ENCODE measurements at regions not wholly inside any gene's neighbourhood (a gene's known extent, or its start where the extent isn't known, plus 50 kb on each side); places are given as distances from the start of the nearest gene placed in this dataset.

DNA sequence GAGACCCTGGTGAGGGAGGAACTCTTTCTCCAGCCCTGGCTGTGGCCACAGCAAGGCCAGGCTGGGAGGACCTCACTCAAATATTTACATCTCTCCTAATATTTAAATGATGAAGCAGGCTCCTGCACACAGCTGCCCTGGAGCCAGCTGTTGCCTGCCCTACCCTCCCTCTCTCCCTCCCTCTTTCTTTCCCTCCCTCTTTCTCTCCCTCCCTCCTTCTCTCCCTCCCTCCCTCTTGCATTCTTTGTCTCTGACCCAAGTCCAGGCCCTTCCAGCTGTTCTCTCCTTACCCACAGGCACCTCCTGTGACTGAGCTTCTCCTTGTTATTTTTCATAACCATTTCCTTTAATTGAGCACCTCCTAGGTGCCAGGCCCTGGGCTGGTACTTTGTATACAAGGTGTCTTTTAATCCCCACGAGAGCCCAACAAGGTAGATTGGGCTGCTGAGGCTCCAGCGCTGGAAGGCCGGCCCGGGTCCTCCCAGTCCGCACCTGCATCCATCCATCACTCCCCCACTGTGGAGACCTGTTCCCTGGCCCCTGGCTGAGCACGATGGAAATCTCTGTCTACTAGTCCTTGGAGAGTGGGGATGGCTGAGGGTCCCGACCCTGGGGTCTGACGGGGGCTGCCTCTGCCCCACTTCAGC, 242.3 kb downstream of the SEC14L1 start:
- TF ChIP-seq, protein P1, sequence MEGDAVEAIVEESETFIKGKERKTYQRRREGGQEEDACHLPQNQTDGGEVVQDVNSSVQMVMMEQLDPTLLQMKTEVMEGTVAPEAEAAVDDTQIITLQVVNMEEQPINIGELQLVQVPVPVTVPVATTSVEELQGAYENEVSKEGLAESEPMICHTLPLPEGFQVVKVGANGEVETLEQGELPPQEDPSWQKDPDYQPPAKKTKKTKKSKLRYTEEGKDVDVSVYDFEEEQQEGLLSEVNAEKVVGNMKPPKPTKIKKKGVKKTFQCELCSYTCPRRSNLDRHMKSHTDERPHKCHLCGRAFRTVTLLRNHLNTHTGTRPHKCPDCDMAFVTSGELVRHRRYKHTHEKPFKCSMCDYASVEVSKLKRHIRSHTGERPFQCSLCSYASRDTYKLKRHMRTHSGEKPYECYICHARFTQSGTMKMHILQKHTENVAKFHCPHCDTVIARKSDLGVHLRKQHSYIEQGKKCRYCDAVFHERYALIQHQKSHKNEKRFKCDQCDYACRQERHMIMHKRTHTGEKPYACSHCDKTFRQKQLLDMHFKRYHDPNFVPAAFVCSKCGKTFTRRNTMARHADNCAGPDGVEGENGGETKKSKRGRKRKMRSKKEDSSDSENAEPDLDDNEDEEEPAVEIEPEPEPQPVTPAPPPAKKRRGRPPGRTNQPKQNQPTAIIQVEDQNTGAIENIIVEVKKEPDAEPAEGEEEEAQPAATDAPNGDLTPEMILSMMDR (IDR thresholded peaks at IDR 0.05; ENCODE audit: borderline replicate concordance, control extremely low read depth, extremely low read depth, insufficient read depth, missing control alignments), result no peak
- in situ Hi-C loops (cut with MboI; ENCODE audit: low sequenced_read_pairs, unreplicated experiment), result no loop called here
- no peak for DNase-seq (ENCODE audit: low spot score)

DNA sequence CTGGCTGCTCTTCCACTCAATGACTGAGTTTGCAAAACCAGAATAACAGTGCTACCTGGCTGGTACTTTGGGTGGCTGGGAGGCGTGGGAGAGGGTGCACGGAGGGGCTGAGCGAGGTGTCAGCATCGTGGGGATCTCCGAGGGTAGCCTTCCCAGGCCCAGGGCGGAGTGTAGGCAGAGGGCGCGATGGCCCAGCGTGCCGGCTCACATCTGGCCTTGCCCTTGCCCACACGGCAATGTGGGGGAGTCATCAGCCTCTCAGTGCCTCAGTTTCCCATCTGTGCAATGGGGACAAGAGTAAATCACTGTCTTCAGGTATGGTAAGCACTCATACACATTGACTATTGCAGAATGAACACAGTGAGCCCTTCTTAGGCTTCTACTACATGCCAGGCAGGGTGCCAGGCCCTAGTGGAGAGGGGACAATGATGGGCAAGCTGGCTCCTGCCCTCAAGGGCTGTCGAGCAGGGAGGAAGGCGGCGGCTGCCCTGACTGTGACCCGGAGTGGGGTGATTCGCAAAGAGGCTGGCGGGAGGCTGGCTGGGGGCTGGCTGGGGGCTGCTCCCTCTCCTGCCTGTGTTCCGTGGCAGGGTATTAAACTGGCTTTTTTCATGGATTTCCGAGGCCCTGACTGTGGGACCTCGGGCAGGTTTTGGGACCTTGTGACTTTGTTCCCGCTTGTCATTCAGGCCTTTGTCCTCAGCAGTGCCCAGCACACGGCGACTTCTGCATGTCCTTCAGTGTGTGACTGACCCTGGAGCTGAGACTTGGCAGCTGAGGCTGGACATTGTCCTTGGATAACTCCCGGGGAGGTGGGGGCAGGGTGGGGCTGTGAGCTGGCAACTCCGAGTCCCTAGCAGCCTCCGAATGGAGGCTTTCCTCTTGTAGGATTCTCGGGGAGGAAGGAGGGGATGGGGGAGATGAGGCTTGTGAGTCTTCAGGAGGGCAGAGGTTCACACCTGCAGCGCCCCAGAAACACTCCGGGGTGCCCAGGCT, 243.1 kb downstream of the SEC14L1 start:
- no peak for DNase-seq (ENCODE audit: low spot score)
- TF ChIP-seq, protein P1 (IDR thresholded peaks at IDR 0.05; ENCODE audit: borderline replicate concordance, control extremely low read depth, extremely low read depth, insufficient read depth, missing control alignments), result no peak
- in situ Hi-C loops (cut with MboI; ENCODE audit: low sequenced_read_pairs, unreplicated experiment), result no loop called here

DNA sequence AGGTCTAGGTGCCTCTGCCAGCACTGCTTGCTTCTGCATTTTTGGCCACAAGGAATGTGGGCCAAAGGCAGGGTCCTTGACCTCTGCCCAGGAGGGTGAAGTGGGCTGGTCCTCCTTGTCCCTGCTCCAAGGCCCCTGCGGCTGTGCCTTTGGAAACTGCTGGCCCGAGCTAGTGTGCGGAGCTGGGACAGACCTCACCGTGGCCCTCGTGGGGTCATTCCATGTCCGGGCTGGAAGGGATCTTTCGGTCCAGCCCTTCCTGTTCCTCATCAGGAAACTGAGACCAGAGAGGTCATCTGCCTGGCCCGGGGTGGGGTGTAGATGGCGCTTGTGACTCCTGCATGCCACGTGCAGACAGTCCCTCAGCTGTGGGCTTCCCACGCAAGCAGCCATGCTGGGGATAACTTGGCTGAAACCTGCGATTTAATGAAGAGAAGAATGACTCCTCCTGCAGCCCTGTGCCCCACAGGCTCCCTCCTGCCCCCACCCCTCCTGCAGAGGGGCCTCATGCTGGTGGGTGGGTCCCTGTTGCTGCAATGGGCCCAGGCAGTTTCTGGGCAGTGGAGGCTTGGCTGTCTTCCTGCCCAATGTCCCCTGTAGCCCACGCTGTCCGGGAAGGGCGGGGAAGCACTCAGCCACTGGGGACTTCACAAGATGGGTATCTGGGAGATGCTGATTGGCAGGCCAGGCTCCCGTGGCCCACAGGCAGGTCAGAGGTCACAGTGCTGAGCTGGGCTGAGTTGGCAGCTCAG, 245.2 kb downstream of the SEC14L1 start:
- DNase-seq (ENCODE audit: low spot score), result no peak
- TF ChIP-seq, protein P1 (IDR thresholded peaks at IDR 0.05; ENCODE audit: borderline replicate concordance, control extremely low read depth, extremely low read depth, insufficient read depth, missing control alignments), result no peak
- in situ Hi-C loops (cut with MboI; ENCODE audit: low sequenced_read_pairs, unreplicated experiment), result no loop called here

DNA sequence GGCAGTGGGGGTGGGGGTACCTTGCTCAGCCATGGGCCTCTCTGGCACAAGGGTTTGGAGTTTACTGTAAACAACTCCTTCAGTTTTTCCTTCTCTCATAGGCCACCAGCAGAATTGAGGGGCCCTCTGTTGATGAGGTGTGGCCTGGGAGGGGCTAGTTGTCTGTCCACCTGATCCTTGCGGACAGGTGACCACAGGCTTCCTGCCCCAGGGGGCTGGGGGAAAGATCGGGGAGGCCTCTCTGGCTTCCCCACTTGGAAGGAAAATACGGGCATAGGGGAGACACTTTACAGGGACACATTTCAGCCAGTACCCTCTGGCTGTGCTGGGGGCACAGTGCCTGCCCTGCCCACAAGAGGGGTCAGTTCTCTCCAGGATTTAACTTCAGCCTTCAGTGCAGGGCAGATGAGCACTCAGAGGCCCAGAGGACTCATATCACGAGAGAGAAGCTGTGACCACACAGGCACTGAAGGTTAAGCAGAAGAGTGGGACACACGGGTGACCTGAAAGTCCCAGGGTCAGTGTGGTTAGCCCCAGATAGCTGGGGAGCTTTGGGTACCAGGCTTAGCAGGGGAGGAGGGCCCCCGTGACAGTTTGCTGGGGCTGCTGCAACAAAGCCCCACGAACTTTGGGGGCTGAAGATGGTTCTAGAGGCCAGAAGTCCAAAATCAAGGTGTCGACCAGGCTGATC, 245.9 kb downstream of the SEC14L1 start:
- in situ Hi-C loops (cut with MboI; ENCODE audit: low sequenced_read_pairs, unreplicated experiment), result no loop called here
- TF ChIP-seq, protein P1 (IDR thresholded peaks at IDR 0.05; ENCODE audit: borderline replicate concordance, control extremely low read depth, extremely low read depth, insufficient read depth, missing control alignments), result no peak
- no peak for DNase-seq (ENCODE audit: low spot score)

DNA sequence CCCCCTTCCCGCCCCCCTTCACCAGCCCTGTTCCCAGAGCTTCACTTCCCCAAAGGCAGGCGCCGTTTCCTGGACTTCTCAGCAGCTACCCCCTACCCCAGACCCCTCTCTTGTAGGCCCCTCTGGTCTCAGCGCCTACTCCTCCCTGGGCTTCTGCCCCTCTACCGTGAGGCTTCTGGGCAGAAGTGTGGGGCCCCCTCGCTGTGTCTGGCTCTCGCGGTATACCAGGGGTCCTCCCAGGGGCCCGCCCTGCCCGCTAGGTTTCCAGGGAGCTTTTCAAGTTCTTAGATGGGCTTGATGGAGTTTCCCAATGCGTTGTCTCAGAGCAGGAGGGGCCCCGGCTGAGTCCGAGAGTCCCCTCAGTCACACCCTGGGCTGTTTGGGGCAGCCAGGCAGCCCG, 247.1 kb downstream of the SEC14L1 start:
- DNase-seq (ENCODE audit: low spot score), result no peak
- in situ Hi-C loops (cut with MboI; ENCODE audit: low sequenced_read_pairs, unreplicated experiment), result no loop called here
- TF ChIP-seq, protein P1 (IDR thresholded peaks at IDR 0.05; ENCODE audit: borderline replicate concordance, control extremely low read depth, extremely low read depth, insufficient read depth, missing control alignments), result no peak
